ENCODE measurements at regions not wholly inside any gene's neighbourhood (a gene's known extent, or its start where the extent isn't known, plus 50 kb on each side); places are given as distances from the start of the nearest gene placed in this dataset.

DNA sequence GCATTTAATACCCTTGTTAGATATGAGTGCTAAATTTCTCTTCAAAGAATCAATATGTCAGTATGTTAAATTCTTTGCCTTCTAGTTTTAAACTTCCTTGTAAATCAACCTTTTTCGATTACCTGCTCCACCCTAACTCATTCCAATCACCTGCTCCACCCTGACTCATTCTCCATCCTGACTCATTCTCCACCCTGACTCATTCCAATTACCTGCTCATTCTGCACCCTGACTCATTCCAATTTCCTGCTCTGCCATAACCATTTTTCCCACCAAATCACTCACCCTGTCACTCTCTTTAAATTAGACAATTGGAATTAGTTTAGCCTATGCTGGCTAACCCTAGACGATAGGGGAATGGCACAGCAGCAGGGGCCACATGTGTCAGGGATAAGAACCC lies 519.5 kb upstream of the LRRC4C start:
- DNase-seq (ENCODE audit: low spot score), result no peak

DNA sequence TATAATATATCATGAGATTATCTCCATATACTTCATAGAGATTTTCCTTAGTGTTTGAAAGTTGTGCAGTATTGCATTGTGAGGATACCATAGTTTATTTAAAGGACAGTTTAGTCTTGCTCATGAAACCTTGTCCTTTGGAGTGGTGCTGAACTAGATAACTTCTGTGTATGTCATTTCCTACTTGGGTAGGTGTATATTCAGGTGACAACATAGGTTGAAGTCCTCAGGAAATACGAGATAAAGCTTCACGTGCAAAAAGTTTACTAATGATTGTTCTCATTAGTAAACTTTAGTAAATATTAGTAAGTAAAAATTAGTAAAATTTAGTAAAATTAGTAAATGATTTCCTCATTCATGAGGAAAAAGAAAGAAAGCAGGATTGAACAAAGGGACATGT lies 521.3 kb upstream of the LRRC4C start:
- DNase-seq (ENCODE audit: low spot score), result no peak

DNA sequence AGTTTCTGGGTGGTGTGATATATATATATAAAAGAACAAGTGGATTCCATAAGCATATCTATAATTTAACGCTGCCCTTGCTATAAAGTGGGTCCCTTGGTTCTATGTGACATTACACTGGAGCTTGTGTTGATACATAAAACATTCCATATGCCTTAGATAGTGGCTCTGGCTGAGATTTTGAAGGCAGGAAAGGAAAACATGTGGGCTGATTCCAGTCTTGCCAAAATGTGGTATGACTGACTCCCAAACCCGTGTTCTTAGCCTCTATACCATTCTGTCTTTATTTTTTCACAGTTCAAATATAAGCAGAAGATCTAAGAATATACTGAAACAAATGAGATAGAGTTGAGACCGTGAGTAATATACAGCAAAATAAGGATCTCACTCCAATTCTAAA lies 522.8 kb upstream of the LRRC4C start:
- no peak for DNase-seq (ENCODE audit: low spot score)

DNA sequence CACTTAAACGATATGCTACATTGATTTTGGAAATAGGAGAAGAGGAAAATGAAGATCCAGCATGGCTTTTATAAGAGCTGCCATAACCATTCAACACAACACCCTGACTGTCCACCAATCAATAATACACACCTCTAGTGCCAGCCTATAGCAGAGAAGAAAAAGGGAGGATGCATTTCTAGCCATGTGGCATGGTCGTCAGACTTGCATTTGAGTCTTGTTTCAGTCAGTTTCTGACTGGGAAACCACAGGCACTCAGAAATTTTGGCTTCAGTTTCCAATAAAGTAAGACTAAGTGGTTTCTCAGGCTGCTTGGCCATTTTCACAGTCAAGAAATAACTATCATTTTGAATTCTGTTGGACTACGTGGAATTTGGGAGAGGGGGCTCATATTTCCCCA lies 523.5 kb upstream of the LRRC4C start:
- no peak for DNase-seq (ENCODE audit: low spot score)

DNA sequence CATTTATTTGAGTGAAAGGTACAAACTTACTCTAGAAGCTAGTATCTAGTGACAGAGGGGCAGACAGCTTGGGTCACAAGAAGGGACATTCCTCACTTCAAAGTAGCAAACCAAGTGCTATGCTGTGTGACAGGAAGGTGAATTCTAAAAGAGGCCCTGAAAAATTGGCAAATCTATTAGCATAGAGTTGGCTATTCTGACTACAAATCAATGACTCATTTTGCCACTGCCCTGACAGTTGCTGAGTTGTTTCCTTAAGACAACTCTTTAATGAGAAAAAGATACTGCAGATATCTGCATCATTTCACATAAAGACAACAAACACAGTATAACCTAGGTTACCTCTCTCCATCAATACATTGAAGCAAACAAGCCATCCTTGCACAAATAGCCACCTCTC lies 524.0 kb upstream of the LRRC4C start:
- no peak for DNase-seq (ENCODE audit: low spot score)

DNA sequence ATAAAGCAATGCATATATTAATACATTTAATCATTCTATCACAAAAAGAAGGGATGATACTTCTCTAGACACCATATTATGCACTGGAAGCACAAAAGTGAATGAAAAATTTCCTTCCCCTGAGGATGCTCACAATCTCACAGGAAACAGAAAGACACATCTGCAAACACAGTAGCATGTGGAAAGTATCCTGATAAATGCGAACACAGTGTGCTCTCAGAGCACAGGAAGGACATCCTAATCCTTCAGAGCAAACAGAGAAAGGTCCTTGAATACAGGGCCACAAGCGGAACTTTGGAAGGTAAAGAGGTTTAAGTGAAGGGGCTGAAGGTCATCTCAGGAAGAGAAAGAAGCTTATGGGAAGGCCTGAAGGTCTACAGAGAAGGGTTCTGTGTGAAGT lies 524.6 kb upstream of the LRRC4C start:
- DNase-seq (ENCODE audit: low spot score), result no peak

DNA sequence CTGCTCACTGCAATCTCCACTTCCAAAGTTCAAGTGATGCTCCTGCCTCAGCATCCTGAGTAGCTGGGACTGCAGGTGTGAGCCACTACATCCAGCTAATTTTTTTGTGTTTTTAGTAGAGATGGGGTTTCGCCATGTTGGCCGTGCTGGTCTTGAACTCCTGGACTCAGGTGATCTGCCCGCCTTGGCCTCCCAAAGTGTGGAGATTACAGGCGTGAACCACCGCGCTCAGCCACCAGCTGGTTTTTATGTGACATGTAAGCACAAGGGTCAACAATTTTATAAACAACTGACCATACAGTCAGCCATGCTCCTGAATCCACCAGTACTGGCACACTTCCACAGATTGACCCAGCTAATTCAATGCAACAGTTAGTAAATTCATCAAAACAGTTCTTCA lies 526.3 kb upstream of the LRRC4C start:
- DNase-seq (ENCODE audit: low spot score), result no peak

DNA sequence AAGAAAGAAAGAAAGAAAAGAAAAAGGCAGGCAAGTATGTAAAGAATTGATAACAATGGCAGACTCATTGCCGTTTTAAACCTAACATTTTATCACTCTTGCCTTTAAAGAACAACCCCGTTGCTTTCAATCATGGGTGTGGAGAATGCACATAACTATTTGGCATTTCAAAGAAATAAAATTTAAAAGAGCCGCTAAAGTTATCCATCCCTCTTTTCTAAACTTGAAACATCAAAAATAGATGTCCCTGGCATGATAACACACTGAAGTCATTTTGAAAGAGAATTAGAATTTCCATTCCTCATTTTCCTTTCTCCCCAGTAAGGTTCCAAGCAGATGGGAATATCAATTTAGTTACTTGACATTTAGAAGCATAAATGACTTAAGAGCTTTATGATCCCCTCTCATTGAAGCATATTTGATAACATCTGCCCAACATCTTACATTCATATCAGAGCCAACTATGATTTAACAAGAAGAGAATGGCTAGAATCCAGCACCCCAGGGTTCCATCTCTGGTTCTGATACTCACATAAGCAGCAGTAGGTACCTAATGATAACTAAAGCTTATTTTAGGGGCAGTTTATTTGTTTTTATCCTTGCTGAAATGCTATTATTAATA lies 529.6 kb upstream of the LRRC4C start:
- no peak for DNase-seq (ENCODE audit: low spot score)

DNA sequence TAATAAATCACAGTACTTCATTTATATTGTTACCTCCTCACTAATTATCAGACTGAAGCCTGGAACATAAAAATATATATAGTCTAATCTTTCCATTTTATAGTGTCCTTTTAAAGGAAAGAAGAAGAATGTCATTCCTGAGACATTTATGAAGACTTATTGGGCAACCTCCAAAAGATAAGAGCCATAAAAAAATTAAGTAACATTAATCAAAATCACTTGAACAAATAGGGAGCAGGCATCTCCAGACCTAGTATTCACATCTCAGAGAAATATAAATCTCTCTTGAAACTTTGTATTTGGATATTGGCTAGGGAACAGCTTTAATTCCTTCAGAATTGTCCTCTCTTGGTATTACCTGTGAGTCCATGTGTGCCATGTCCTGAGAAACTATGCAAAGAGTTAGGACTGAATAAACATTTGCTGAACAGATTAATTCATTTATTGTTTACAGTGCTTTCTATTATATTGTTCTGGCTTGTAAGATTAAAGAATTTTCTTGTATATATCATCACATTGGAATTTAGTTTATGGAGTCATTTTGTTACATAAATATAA lies 530.5 kb upstream of the LRRC4C start:
- no peak for DNase-seq (ENCODE audit: low spot score)

DNA sequence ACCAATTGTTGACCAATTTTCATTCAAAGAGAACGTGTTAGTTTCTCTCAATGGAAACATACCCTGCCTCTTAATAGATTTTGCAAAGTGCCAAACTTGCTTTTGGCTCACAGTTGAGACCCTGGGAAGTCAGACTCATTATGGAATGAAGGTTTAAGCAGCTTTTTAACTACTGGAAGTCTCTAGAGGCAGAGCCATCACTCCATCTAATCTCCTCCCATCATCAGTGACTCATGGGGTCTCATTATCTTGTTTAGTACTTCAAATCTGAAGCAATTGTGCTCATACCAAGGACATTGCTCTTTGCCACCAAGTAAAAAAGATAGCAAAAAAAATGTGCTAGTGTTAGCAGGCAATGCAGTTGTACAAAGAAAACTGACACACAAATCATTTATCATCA lies 537.1 kb upstream of the LRRC4C start:
- no peak for DNase-seq (ENCODE audit: low spot score)

DNA sequence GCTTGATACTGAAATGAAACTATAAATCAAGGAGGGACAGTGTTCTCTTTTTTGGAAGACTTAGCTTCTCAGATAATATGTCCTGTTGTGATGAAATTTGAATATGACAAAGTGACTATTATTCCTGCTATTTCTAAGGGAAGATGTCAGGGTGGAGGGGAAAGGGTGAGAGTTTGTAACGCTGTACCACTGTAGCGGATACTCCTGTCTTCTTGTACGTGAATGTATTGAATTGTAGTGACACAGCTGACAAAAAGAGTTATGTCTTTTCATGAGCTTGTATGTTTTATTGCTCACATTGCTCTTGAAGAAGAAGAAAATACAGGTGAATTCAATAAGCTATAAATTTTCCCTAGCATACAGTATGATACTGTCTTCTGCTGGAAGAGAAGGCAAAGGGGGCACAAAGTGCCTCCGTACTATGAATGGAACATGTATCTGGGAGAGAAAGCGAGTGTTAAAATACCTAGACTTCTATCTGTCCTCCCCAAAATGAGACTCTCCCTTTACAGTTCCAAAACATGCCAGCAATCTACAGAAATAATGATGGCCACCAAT lies 538.5 kb upstream of the LRRC4C start:
- DNase-seq (ENCODE audit: low spot score), result no peak

DNA sequence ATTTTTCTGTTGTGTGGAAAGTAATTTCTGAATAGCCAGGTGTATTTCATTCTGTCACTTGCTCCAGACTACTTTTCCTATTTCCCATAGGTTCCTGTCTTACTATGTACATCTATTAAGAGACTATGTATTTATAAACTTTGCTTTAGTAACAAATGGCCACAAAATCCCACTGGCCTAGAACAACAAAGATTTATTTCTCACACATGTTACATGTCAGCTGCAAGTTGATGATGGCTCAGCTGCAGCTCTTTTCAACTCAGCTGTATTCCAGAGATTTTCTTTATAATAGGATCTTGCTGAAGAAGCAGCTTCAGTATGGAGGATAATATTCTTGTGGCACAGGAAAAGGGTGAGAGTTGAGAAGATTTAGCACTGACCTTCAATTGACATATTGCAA lies 539.6 kb upstream of the LRRC4C start:
- no peak for DNase-seq (ENCODE audit: low spot score)

DNA sequence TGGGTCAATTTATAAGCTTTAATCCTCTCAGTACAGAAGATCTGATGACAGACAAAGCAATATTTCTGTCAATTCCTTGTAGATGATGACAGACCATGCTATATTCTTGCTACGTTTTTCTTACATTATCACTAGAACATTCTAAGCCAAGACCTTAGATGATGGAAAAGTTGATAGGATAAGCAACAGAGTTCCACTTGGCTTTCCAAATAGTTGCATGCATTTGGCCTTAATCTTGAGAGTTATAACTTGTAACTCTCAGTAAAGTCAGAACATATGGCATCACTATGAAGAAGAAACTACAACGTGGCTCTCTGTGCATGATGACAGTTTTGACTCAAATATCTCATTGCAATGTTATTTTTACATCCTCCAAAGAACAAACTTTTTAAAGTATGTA lies 544.3 kb upstream of the LRRC4C start:
- DNase-seq (ENCODE audit: low spot score), result no peak

DNA sequence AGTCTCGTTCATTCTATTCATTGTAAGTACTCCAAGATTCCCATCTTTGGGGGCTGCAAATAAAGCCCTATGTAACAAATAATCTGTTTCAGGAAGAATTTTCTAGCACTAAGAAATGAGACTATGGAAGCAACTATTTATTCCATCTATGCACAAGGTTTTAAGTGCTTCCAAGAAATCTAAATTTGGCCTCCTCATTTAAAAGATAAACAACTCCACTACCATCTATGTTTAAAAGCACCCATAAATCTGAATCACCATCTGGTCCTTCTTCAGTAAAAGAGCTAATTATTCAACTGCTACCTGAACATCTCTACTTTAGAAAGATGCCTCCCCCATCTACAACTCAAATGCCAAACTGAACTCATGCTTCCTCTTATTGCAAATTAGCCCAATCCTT lies 547.3 kb upstream of the LRRC4C start:
- no peak for DNase-seq (ENCODE audit: low spot score)

DNA sequence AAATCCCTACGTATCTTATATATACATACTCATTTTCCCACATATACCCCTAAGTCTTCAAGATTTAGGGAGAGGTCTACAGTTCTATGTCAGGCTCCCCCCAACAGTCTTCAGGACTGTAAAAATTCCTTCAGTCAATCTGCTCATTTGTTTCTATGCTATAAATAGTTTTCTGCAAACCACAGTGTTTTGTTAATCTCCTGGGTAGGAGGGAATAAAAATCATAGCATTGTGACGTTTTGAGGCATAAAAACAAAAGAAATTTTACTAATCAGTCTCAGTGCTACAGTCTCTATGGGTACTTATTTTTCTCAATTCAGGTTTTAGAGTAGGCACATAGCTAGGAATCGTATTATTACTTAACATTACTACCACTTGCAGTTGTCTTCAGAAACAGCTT lies 552.8 kb upstream of the LRRC4C start:
- DNase-seq (ENCODE audit: low spot score), result no peak

DNA sequence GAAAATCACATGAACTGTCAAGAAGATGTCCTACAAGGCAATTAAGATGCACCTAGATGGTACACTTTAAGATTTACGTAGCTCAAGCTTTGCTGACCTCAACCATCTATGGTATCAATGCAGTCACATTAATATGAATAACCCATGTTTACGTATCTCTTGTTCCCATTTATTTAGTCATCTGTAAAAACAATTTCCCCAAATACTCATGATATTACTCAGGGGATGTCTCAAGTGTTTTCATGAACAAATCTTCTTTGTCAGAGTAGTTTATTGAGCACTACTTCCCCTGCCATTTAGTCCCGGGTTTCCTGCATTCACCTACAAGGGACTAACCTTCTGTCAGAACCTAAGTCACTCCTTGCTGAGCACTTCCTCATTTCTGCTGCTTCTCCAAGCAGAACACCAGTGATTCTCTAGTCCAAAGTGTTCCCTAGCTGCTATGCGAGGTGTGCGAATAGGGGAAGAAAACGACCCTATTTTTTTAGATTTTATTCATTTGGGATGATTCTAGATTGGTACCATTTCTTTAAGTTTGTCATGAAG lies 554.3 kb upstream of the LRRC4C start:
- DNase-seq (ENCODE audit: low spot score), result no peak

DNA sequence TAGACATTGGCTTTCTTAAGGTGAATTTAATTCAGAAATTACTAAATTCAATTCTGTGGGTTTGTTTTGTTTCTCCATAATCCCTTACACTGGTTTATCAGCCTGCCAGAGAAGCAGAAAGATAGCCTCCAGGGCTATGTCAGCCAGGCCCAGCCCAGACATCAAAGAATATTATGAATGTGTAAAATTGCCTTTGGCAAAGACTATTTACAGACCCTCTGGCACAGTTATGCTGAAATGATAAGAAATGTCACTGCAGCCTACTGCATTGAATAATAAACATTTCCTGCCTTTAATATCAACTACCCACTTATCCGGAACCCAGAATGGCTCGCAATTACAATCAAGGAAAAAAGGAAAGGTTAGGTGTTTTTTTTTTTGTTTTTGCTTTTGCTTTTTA lies 562.5 kb upstream of the LRRC4C start:
- no peak for DNase-seq (ENCODE audit: low spot score)

DNA sequence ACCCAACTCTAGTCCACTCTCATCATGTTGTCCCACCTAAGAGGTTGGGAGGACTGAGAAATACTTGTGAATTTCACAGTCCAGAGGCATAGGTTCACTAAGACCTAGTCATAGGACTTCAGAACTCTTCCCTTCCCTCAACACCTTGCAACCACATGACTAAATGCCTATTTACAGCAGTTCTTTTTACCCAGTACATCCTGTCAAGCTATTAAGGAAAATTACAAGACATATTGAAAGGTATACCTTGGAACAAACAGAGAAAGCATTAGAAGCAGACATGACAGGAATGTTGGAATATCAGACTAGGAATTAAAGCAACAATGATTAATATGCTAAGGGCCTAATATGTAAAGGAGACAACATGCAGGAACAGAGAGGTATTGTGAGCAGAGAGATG lies 563.8 kb upstream of the LRRC4C start:
- no peak for DNase-seq (ENCODE audit: low spot score)

DNA sequence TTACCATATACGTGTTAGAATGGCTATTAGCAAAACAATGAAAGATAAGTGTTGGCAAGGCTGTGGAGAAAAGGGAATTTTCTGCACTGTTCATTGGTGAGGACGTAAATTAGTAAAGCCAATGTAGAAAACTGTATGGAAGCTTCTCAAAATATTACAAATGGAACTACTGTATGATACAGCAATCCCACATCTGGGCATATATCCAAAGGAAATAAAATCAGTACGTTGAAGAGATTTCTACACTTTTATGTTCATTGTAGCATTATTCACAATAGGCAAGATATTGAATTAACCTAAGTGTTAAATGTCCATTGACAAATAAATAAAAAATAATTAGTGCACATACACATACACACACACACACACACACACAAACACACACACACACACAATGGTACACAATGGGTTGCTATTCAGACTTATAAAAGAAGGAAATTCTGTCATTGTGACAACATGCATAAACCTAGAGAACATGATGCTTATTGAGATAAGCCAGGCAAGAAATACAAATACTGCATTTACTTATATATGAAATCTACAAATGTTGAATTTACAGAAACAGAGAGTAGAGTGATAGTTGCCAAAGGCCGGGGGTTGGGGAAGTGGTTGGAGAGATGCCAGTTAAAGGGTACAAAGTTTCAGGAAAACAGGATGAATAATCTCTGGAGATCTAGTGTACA lies 565.8 kb upstream of the LRRC4C start:
- no peak for DNase-seq (ENCODE audit: low spot score)

DNA sequence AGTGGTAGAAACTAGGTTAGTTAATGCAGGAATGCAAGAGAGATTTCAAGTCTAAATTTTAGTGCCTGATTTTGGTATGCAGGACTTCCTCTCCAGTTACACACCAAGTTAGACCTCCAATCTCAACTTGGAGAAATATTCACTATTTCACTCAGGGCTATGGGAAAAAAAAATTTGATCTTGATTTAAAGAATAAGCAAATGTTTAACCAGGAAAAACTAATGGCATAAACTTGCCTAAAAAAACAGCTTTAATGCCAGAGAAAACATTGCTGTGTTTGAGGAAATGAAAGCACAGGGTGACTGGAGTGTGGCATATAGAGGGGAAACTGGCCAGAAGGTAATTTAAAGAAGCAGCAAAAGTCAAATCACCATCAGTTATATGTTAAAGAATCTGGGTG lies 575.4 kb upstream of the LRRC4C start:
- no peak for DNase-seq (ENCODE audit: low spot score)

DNA sequence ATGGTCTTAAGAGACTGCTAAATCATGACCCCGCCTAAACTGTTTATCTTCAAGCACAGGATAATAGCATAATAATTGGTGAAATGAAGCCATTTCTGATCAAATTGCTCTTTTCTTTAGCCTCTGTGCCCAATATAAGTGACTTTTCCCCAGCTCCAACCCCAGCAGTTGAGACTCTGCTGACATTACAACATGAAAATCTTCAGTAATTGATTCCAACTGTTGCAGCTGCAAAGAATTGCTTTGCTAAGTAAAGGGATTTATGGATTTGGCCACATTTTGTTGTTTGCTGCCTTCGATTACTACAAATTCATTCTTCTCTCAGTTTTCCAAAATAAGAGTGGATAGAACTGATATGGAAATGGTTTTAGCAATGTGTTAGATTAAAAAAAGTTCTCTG lies 576.7 kb upstream of the LRRC4C start:
- no peak for DNase-seq (ENCODE audit: low spot score)

DNA sequence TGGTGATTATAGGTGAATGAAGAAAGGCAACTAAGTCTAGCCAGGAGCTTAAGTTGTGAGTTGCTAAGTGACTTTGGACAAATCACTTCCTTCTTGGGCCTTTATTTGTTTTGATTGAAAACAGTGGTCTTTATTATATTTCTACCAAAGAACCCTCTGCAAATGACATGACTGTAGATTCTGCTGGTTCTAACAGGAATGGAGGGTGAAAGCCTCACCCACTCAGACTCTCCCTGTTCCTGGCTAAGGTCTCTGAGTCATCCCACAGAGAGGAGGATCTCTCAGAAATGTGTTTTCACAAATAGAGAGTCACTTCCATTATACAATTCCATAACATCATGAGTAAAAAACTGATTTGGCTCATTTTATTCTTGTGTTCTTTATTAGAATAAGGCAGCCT lies 583.9 kb upstream of the LRRC4C start:
- DNase-seq (ENCODE audit: low spot score), result no peak
